GM18502 (cell line): ENCODE measurements at regions not wholly inside any gene's neighbourhood (a gene's known extent, or its start where the extent isn't known, plus 50 kb on each side); places are given as distances from the start of the nearest gene placed in this dataset.

Source experiments
- ATAC-seq: cut with Tn5 transposase; IDR thresholded peaks from one replicate; pipeline ENCODE4 v1.9.1; 2021; ENCODE audit warnings: mild to moderate bottlenecking; ENCODE audit not compliant: unreplicated experiment, poor library complexity

- no peak for ATAC-seq
These were observed 133.8 kb upstream of the RARB start for GRCh38 chr3:25294169-25294805.

GRCh38 chr3:25297667-25298585 lies 130.1 kb upstream of the RARB start:
- no peak for ATAC-seq

- no peak for ATAC-seq
These were observed 127.9 kb upstream of the RARB start for GRCh38 chr3:25300141-25300540.

GRCh38 chr3:25304916-25305315 lies 123.1 kb upstream of the RARB start:
- ATAC-seq = no peak

- ATAC-seq = no peak
These were observed 122.0 kb upstream of the RARB start for GRCh38 chr3:25306066-25306465.

- no peak for ATAC-seq
These were observed 121.4 kb upstream of the RARB start for GRCh38 chr3:25306705-25307104.

GRCh38 chr3:25313286-25313685 lies 114.8 kb upstream of the RARB start:
- ATAC-seq = no peak

GRCh38 chr3:25324954-25325655 lies 103.0 kb upstream of the RARB start:
- ATAC-seq = no peak

GRCh38 chr3:25335356-25335755 lies 92.7 kb upstream of the RARB start:
- ATAC-seq = no peak

- no peak for ATAC-seq
These were observed 89.8 kb upstream of the RARB start for GRCh38 chr3:25338158-25338725.

- no peak for ATAC-seq
These were observed 88.8 kb upstream of the RARB start for GRCh38 chr3:25339225-25339624.

- ATAC-seq = no peak
These were observed 83.4 kb upstream of the RARB start for GRCh38 chr3:25344670-25345069.

GRCh38 chr3:25349095-25349494 lies 79.0 kb upstream of the RARB start:
- no peak for ATAC-seq

GRCh38 chr3:25349828-25350724 lies 78.0 kb upstream of the RARB start:
- no peak for ATAC-seq

- no peak for ATAC-seq
These were observed 77.3 kb upstream of the RARB start for GRCh38 chr3:25350725-25351114.

- ATAC-seq = no peak
These were observed 74.0 kb upstream of the RARB start for GRCh38 chr3:25354071-25354470.

- ATAC-seq = no peak
These were observed 72.8 kb upstream of the RARB start for GRCh38 chr3:25355034-25355885.

GRCh38 chr3:25355998-25356397 lies 72.1 kb upstream of the RARB start:
- ATAC-seq = no peak

GRCh38 chr3:25362118-25362517 lies 65.9 kb upstream of the RARB start:
- ATAC-seq = no peak
